Daoy (cell line): ENCODE measurements at regions not wholly inside any gene's neighbourhood (a gene's known extent, or its start where the extent isn't known, plus 50 kb on each side); places are given as distances from the start of the nearest gene placed in this dataset.

Experiments
- DNase-seq: peaks from one replicate; pipeline ENCODE4 v3.0.0-alpha.2; 2015; ENCODE audit warnings: low read depth

DNA sequence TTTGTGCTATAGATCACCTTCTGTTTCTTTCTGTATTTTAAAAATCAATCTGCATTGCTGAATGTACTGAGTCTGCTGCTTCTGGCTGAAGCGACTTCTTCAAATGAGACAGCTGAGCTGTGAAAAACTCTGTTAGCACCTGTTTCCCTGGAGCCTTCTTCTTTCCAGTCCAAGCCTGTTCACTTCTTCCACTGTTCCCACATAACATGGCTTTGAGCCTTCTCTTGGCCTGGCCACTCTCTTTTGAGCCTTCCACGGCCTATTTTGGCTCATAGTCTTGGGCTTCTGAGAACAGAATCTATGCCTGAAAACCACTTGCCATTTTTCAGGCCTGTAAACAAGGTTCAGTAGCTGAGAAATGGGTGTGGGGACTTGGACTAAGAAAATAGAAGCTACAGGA is 132.9 kb upstream of the IGFBP7 start:
- DNase-seq, result no peak

- no peak for DNase-seq
These were observed 124.1 kb upstream of the IGFBP7 start for GRCh38 chr4:57234252-57234775.

GRCh38 chr4:57233386-57233785 is 123.2 kb upstream of the IGFBP7 start:
- no peak for DNase-seq

DNA sequence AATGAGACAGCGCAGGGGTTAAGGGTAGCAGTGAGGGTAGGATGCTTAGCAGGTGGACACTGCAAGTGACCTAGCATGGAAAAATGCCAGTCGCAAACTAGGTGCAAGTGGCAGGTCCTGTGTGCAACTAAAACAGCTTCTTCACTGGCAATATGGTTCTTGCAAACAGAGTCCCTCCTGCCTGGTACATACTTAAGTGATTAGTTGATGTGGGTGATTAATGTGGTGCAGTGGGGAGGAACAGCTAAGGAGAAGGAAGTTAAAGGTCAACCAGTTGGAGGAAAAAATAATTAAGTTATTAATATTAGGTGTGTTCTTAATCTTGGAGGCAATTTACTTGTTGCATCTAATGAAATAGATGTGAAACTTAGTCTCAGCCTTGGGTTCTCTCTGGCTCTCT is 121.6 kb upstream of the IGFBP7 start:
- no peak for DNase-seq

- no peak for DNase-seq
These were observed 110.5 kb upstream of the IGFBP7 start for GRCh38 chr4:57220734-57221133.

- no peak for DNase-seq
These were observed 110.0 kb upstream of the IGFBP7 start for GRCh38 chr4:57220172-57220571.

- DNase-seq, result no peak
These were observed 109.2 kb upstream of the IGFBP7 start for GRCh38 chr4:57219431-57219830.

DNA sequence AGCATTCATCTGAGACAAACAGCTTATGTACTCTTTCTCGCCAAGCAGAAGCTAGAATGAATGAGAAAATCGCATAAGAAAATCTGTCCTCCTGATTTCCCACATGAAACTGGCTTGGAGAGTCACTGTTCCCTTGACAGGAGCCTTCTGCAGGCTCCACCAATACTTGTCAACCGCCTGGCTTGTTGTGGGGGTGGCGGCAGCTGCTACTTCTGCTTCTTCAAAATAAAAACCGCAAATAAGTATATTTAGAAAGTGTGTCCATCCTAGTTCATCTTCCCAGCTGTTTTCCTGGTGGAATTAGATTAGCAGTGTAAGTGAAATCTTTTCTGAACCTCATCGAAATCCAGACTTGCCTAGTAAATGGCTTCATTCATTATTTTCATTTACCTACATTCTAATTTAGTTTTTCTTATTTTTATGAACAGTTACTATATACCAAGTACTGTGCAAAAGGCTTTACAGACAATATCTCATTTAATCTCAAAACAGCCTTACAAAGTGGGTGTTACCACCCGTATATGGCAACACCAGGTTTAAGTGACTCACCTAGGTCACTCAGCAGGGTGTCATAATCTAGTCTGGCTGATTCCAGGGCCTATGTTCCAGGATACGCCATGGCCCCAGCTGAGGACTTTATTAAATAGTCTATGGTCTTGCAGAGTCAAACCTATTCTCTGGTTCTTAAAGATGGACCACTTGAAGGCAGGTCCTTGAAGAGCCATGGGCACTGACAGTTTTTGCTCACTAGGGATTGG is 104.6 kb upstream of the IGFBP7 start:
- no peak for DNase-seq

GRCh38 chr4:57211131-57211530 is 100.9 kb upstream of the IGFBP7 start:
- DNase-seq, result no peak

DNA sequence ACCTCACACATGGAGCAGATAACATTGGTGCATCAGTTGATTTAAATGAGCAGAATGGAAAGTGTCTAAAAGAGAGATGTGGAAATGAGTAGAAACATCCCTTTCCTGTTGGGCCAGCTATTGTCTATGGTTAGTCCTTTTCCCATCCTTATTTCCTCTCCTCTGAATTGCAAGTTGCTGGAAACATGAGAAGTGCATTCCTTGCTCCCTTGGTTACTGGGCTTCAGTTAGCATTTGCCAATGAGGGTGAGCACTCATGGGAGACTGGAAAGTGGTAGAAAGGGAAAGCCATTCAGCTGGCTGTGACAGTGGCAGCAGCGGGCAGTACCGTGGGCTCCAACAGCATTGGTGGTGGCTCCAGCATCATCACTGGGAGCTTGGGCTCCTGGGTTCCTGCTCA is 96.0 kb upstream of the IGFBP7 start:
- DNase-seq, result no peak

DNA sequence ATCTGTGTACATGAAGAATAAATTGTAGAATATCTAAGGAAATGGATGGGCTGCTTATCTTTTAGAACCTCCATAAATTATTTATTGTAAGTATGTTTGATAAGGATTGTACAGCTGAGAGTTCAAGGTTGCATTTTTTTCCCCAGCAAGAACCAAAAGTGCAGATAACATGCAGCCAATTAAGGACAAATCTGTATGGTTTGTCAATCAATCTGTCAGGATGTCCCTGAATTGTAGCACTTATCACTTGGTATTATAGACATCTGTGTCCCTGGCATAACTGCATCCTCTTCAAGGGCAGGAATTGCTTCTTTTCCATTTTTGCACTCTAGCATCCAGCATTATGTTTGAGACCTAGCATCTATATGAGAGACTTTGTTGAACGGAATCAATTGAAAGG is 95.4 kb upstream of the IGFBP7 start:
- no peak for DNase-seq

DNA sequence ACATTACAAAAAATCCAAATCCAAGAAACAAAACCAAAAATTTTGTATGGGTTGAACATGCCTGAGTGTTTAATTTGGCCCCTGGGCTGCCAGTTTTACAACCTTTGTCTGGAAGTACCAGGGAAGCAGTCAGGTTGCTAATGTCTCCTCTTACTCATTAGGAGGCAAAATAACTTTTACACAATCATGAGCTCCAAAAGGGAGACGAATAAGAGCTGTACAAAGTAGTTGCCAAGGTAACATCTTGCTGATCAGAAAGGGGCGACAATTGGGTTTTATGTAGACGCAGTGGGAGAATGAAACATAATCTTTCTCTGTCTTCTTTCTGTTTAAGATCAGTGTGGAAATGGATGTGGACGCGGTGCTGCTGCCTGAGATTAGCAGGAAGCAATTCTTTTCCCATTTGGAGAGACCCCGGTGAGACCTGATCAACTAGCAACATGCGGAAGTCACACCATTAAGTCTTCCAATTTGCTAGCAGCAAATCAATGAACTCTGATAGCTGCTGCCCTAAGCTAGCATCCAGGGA is 90.7 kb upstream of the IGFBP7 start:
- DNase-seq, result no peak

GRCh38 chr4:57199267-57199666 is 89.1 kb upstream of the IGFBP7 start:
- no peak for DNase-seq

GRCh38 chr4:57195622-57196021 is 85.4 kb upstream of the IGFBP7 start:
- DNase-seq, result no peak

- no peak for DNase-seq
These were observed 84.0 kb upstream of the IGFBP7 start for GRCh38 chr4:57194068-57194611.

- DNase-seq, result no peak
These were observed 83.1 kb upstream of the IGFBP7 start for GRCh38 chr4:57193209-57193810.

DNA sequence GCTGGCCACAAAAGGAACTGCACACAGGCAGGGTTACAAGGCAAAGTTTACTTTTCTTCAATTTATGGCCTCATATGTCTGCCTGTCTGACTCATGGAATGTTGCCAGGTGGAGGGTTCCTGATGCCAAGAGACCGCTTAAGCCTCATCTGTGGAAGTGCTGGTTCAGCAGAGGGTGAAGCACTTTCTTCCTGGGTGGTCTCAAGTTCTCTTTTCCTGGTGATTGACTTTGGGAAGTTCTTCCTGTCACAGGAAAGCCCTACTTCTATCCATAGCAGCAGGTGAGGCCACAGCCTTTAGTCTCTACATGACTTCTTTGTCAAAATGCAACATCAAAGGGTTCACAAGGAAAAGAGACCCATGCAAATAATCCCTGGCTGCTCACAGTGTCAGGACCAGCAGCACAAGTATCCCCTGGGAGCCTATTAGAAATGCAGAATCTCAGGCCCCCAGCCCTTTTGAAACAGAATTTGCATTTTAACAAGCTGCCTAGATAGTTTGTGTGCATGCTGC is 81.4 kb upstream of the IGFBP7 start:
- peak; percentile 25 for DNase-seq

- DNase-seq, result peak; percentile 16
These were observed 80.7 kb upstream of the IGFBP7 start for GRCh38 chr4:57190601-57191481.

GRCh38 chr4:57187246-57187645 is 77.1 kb upstream of the IGFBP7 start:
- DNase-seq, result no peak

- peak; percentile 14 for DNase-seq
These were observed 74.3 kb upstream of the IGFBP7 start for GRCh38 chr4:57184378-57185029.
